Neural cell (in vitro differentiated cells): ENCODE measurements at regions not wholly inside any gene's neighbourhood (a gene's known extent, or its start where the extent isn't known, plus 50 kb on each side); places are given as distances from the start of the nearest gene placed in this dataset.

Experiments
- H2AFZ ChIP-seq: fragments of 200-600, 300-800 bp; sonication (generic), shearing (Covaris generic); 2 replicates; pipeline ENCODE4 v1.6.0; 2014; ENCODE audit warnings: low read depth, mild to moderate bottlenecking, antibody characterized with exemption, low read length, moderate library complexity
- H3F3A ChIP-seq: fragments of 200-600 bp; shearing (Covaris generic); 2 replicates; pipeline ENCODE4 v1.6.1; 2016; ENCODE audit warnings: mild to moderate bottlenecking, moderate library complexity, mixed read lengths, antibody characterized with exemption, low read length; ENCODE audit not compliant: insufficient read depth, poor library complexity, severe bottlenecking
- H3K27ac ChIP-seq: fragments of 200-600, 300-800 bp; sonication (generic), shearing (Covaris generic); 2 replicates; pipeline ENCODE4 v1.5.1; 2014; ENCODE audit warnings: mild to moderate bottlenecking, low read length, moderate library complexity
- H3K27me3 ChIP-seq: fragments of 300-800, 200-600 bp; sonication (generic), shearing (Covaris generic); 2 replicates; pipeline ENCODE4 v1.6.0; 2014; ENCODE audit warnings: mild to moderate bottlenecking, low read depth, low read length, moderate library complexity; ENCODE audit not compliant: insufficient read depth
- H3K36me3 ChIP-seq: fragments of 300-800, 200-600 bp; sonication (generic), shearing (Covaris generic); 2 replicates; pipeline ENCODE4 v1.5.1; 2014; ENCODE audit warnings: mild to moderate bottlenecking, antibody characterized with exemption, low read length, moderate library complexity; ENCODE audit not compliant: insufficient read depth
- H3K4me2 ChIP-seq: fragments of 300-800, 200-600 bp; sonication (generic), shearing (Covaris generic); 2 replicates; pipeline ENCODE4 v1.6.0; 2014; ENCODE audit warnings: mild to moderate bottlenecking, low read length
- H3K4me3 ChIP-seq: fragments of 300-800, 200-600 bp; sonication (generic), shearing (Covaris generic); 2 replicates; pipeline ENCODE4 v1.5.1; 2014; ENCODE audit warnings: mild to moderate bottlenecking, low read length, moderate library complexity
- H3K79me2 ChIP-seq: fragments of 200-600 bp; shearing (Covaris generic); replicated peaks from 2 replicates; pipeline ENCODE4 v1.6.0; 2014; ENCODE audit warnings: mild to moderate bottlenecking, low read length, moderate library complexity; ENCODE audit not compliant: insufficient read depth
- H3K9ac ChIP-seq: fragments of 300-800, 200-600 bp; sonication (generic), shearing (Covaris generic); 2 replicates; pipeline ENCODE4 v1.6.1; 2016; ENCODE audit warnings: mild to moderate bottlenecking, low read length, mixed read lengths
- H3K9me2 ChIP-seq: fragments of 200-600 bp; shearing (Covaris generic); 2 replicates; pipeline ENCODE4 v1.6.1; 2016; ENCODE audit warnings: mild to moderate bottlenecking, low read length, mixed read lengths; ENCODE audit not compliant: insufficient read depth
- H3K9me3 ChIP-seq: fragments of 200-600, 300-800 bp; sonication (generic), shearing (Covaris generic); 2 replicates; pipeline ENCODE4 v1.6.1; 2016; ENCODE audit warnings: mild to moderate bottlenecking, mixed run types, low read length, moderate library complexity, mixed read lengths
- H4K20me1 ChIP-seq: fragments of 200-600 bp; shearing (Covaris generic); 2 replicates; pipeline ENCODE4 v1.6.1; 2016; ENCODE audit warnings: mild to moderate bottlenecking, mixed run types; ENCODE audit not compliant: insufficient read depth
- CTCF ChIP-seq: fragments of 450-650 bp; IDR thresholded peaks from 2 replicates; pipeline ENCODE4 v1.5.1; 2014; ENCODE audit warnings: antibody characterized with exemption, mild to moderate bottlenecking, moderate library complexity; ENCODE audit not compliant: poor library complexity, severe bottlenecking
- EP300 ChIP-seq: fragments of 450-650 bp; conservative IDR thresholded peaks from 2 replicates; pipeline ENCODE4 v1.6.1; 2014; ENCODE audit warnings: antibody characterized with exemption, mild to moderate bottlenecking, moderate library complexity; ENCODE audit not compliant: poor library complexity, severe bottlenecking
- EZH2 ChIP-seq: fragments of 200-600, 300-800 bp; shearing (Covaris generic), sonication (generic); IDR thresholded peaks from 2 replicates; pipeline ENCODE4 v1.6.1; 2014; ENCODE audit warnings: antibody characterized with exemption, low read length, borderline replicate concordance, mild to moderate bottlenecking; ENCODE audit not compliant: insufficient read depth, poor library complexity, severe bottlenecking
- MXI1 ChIP-seq: fragments of 450-650 bp; conservative IDR thresholded peaks from 2 replicates; pipeline ENCODE4 v1.6.1; 2014; ENCODE audit warnings: antibody characterized with exemption, mild to moderate bottlenecking; ENCODE audit not compliant: poor library complexity, severe bottlenecking
- POLR2AphosphoS5 ChIP-seq: IDR thresholded peaks from 2 replicates; pipeline ENCODE4 v1.6.1; 2012
- RAD21 ChIP-seq: fragments of 450-650 bp; conservative IDR thresholded peaks from 2 replicates; pipeline ENCODE4 v1.6.1; 2014; ENCODE audit warnings: antibody characterized with exemption, mild to moderate bottlenecking, moderate library complexity
- REST ChIP-seq: IDR thresholded peaks from 2 replicates; pipeline ENCODE4 v1.6.1; 2012; ENCODE audit warnings: borderline replicate concordance
- SMC3 ChIP-seq: fragments of 450-650 bp; conservative IDR thresholded peaks from 2 replicates; pipeline ENCODE4 v1.6.1; 2014; ENCODE audit warnings: antibody characterized with exemption, mild to moderate bottlenecking, moderate library complexity; ENCODE audit not compliant: poor library complexity
- TAF1 ChIP-seq: IDR thresholded peaks from 2 replicates; pipeline ENCODE4 v1.6.1; 2012; ENCODE audit warnings: low read depth

- Histone ChIP-seq H3K4me2 (no peak overlapping the region), H4K20me1 (no peaks in the 10 kb centered on the region)
These were observed 76.2 kb upstream of the TWIST2 start for GRCh38 chr2:238771639-238772038.

GRCh38 chr2:238772635-238773297, 75.1 kb upstream of the TWIST2 start:
- Histone ChIP-seq H3K4me2 (no peak overlapping the region), H4K20me1 (no peaks in the 10 kb centered on the region), H3K9me3 (no peaks in the 10 kb centered on the region), H3K9me2 (no peaks in the 10 kb centered on the region), H2AFZ (no peak overlapping the region), H3K4me3 (no peak overlapping the region), H3K79me2 (no peaks in the 10 kb centered on the region), H3K9ac (no peak overlapping the region), H3F3A (no peaks in the 10 kb centered on the region), H3K36me3 (no peaks in the 10 kb centered on the region), H3K27ac (no peak overlapping the region), H3K27me3 (no peaks in the 10 kb centered on the region)
- TF ChIP-seq SMC3: no peak
- TF ChIP-seq TAF1: no peak
- no peak for TF ChIP-seq MXI1
- no peak for TF ChIP-seq EP300
- no peak for TF ChIP-seq REST
- no peak for TF ChIP-seq EZH2
- no peak for TF ChIP-seq RAD21
- no peak for TF ChIP-seq POLR2AphosphoS5

More at GRCh38 chr2:238771639-238772038, 76.2 kb upstream of the TWIST2 start:
- no peaks in the 10 kb centered on the region for H3K36me3 ChIP-seq
- H2AFZ ChIP-seq: no peak overlapping the region
- TF ChIP-seq MXI1 (no peak), CTCF (no peak), RAD21 (no peak), POLR2AphosphoS5 (no peak), EP300 (no peak), REST (no peak), SMC3 (no peak), TAF1 (no peak), EZH2 (no peak)
- H3K4me3 ChIP-seq: no peak overlapping the region
- H3K9me2 ChIP-seq: no peaks in the 10 kb centered on the region
- no peak overlapping the region for H3K9ac ChIP-seq
- no peaks in the 10 kb centered on the region for H3K27me3 ChIP-seq
- H3K27ac ChIP-seq: no peak overlapping the region
- H3K9me3 ChIP-seq: no peaks in the 10 kb centered on the region
- H3F3A ChIP-seq: no peaks in the 10 kb centered on the region
- no peaks in the 10 kb centered on the region for H3K79me2 ChIP-seq
